ENCODE measurements at regions not wholly inside any gene's neighbourhood (a gene's known extent, or its start where the extent isn't known, plus 50 kb on each side); places are given as distances from the start of the nearest gene placed in this dataset.

- DNase-seq (ENCODE audit: low spot score) = no peak
These were observed 642.3 kb downstream of the TBL1XR1 start for GRCh38 chr3:176554791-176555654.

- no peak for DNase-seq (ENCODE audit: low spot score)
These were observed 643.0 kb downstream of the TBL1XR1 start for GRCh38 chr3:176554264-176554663.

GRCh38 chr3:176526942-176527341 is 670.3 kb downstream of the TBL1XR1 start:
- no peak for DNase-seq (ENCODE audit: low spot score)

GRCh38 chr3:176526225-176526624 is 671.1 kb downstream of the TBL1XR1 start:
- no peak for DNase-seq (ENCODE audit: low spot score)

GRCh38 chr3:176523114-176523513 is 674.2 kb downstream of the TBL1XR1 start:
- DNase-seq (ENCODE audit: low spot score) = no peak

GRCh38 chr3:176522436-176522835 is 674.8 kb downstream of the TBL1XR1 start:
- DNase-seq (ENCODE audit: low spot score) = no peak

GRCh38 chr3:176521531-176522175 is 675.6 kb downstream of the TBL1XR1 start:
- DNase-seq (ENCODE audit: low spot score) = peak; percentile 31

GRCh38 chr3:176514297-176514696 is 683.0 kb downstream of the TBL1XR1 start:
- DNase-seq (ENCODE audit: low spot score) = peak; percentile 51

- no peak for DNase-seq (ENCODE audit: low spot score)
These were observed 683.7 kb downstream of the TBL1XR1 start for GRCh38 chr3:176513604-176514003.

- no peak for DNase-seq (ENCODE audit: low spot score)
These were observed 685.2 kb downstream of the TBL1XR1 start for GRCh38 chr3:176512037-176512436.

GRCh38 chr3:176510097-176510496 is 687.2 kb downstream of the TBL1XR1 start:
- DNase-seq (ENCODE audit: low spot score) = no peak

- no peak for DNase-seq (ENCODE audit: low spot score)
These were observed 691.2 kb downstream of the TBL1XR1 start for GRCh38 chr3:176505878-176506621.

- no peak for DNase-seq (ENCODE audit: low spot score)
These were observed 706.2 kb downstream of the TBL1XR1 start for GRCh38 chr3:176491084-176491483.

GRCh38 chr3:176490357-176490756 is 706.9 kb downstream of the TBL1XR1 start:
- no peak for DNase-seq (ENCODE audit: low spot score)

GRCh38 chr3:176479248-176479647 is 718.0 kb downstream of the TBL1XR1 start:
- DNase-seq (ENCODE audit: low spot score) = no peak

GRCh38 chr3:176469694-176470205 is 727.5 kb downstream of the TBL1XR1 start:
- DNase-seq (ENCODE audit: low spot score) = no peak

GRCh38 chr3:176463610-176464009 is 733.7 kb downstream of the TBL1XR1 start:
- no peak for DNase-seq (ENCODE audit: low spot score)

- DNase-seq (ENCODE audit: low spot score) = no peak
These were observed 749.9 kb downstream of the TBL1XR1 start for GRCh38 chr3:176447369-176447768.

- DNase-seq (ENCODE audit: low spot score) = no peak
These were observed 755.0 kb downstream of the TBL1XR1 start for GRCh38 chr3:176442326-176442725.

GRCh38 chr3:176439729-176440128 is 757.6 kb downstream of the TBL1XR1 start:
- DNase-seq (ENCODE audit: low spot score) = no peak

- no peak for DNase-seq (ENCODE audit: low spot score)
These were observed 765.3 kb downstream of the TBL1XR1 start for GRCh38 chr3:176431991-176432390.

GRCh38 chr3:176431038-176431418 is 766.3 kb downstream of the TBL1XR1 start:
- DNase-seq (ENCODE audit: low spot score) = no peak
